ENCODE measurements at regions not wholly inside any gene's neighbourhood (a gene's known extent, or its start where the extent isn't known, plus 50 kb on each side); places are given as distances from the start of the nearest gene placed in this dataset.

GRCh38 chr1:172916116-172916515 lies 134.6 kb downstream of the TNFSF18 start:
- Histone ChIP-seq H3K4me3 (ENCODE audit: insufficient read depth, low read depth, low read length) (no peak overlapping the region), H3K9ac (ENCODE audit: low read depth, low read length) (no peak overlapping the region), H2BK15ac (ENCODE audit: low read depth, low read length) (peak overlapping the region; percentile 89; the same call in 2 of the 3 replicates), H3K9me1 (ENCODE audit: insufficient read depth, low read length) (peaks cover 15% of the 10 kb centered on the region), H3K23ac (ENCODE audit: low read depth, low read length) (peak overlapping the region; percentile 95; the same call in 1 of the 2 replicates), H2AK5ac (ENCODE audit: low read depth, low read length) (peak overlapping the region; percentile 95; the same call in 1 of the 2 replicates), H3K9me3 (ENCODE audit: control insufficient read depth, insufficient read depth, low read length) (peaks cover 7% of the 10 kb centered on the region), H4K5ac (ENCODE audit: low read depth, low read length) (peak overlapping the region; percentile 89; the same call in 1 of the 2 replicates), H3K4me1 (ENCODE audit: control insufficient read depth, insufficient read depth, low read length) (peaks cover 25% of the 10 kb centered on the region), H3K18ac (ENCODE audit: low read depth, low read length) (peak overlapping the region; percentile 94; the same call in 1 of the 2 replicates), H2BK120ac (ENCODE audit: low read depth, low read length) (peak overlapping the region; percentile 99), H2BK20ac (ENCODE audit: low read depth, low read length) (peak overlapping the region; percentile 100), H3K14ac (replicated peaks; ENCODE audit: low read depth, low read length) (peak overlapping the region; percentile 99), H3K27me3 (ENCODE audit: control insufficient read depth, insufficient read depth, low read length) (no peaks in the 10 kb centered on the region), H3K27ac (ENCODE audit: insufficient read depth, low read length) (peak overlapping the region; percentile 29), H3K4ac (ENCODE audit: low read depth, low read length) (peak overlapping the region; percentile 100; the same call in 1 of the 2 replicates), H4K91ac (ENCODE audit: insufficient read depth, low read depth, low read length) (peak overlapping the region; percentile 97), H4K8ac (ENCODE audit: low read depth in 2 of 2, low read length in 2 of 2) (peak overlapping the region; percentile 88 to 97), H3K4me2 (ENCODE audit: low read depth, low read length) (no peak overlapping the region), H3K79me1 (ENCODE audit: low read depth in 1 of 2, low read length in 2 of 2) (peaks cover 4 to 39% of the 10 kb centered on the region in 2 experiments; a peak in 3 of 4 replicates), H2BK5ac (ENCODE audit: low read depth, low read length, poor library complexity, severe bottlenecking) (peak overlapping the region; percentile 100), H3K56ac (ENCODE audit: extremely low read depth, insufficient read depth, low read length) (peak overlapping the region; percentile 83), H2AK9ac (replicated peaks; ENCODE audit: low read depth, low read length, poor library complexity) (no peak overlapping the region), H4K20me1 (ENCODE audit: insufficient read depth, low read length) (no peaks in the 10 kb centered on the region), H3K36me3 (ENCODE audit: control insufficient read depth, insufficient read depth, low read length) (no peaks in the 10 kb centered on the region), H2AFZ (replicated peaks; ENCODE audit: low read length, poor library complexity) (no peak overlapping the region)
- DNase-seq = peak; percentile 49
- CTCF ChIA-PET = interaction anchor here (0.6 kb wide), 1 partner anchor 112 kb away, joined by 3 read pairs; no protein-coding TSS in a partner anchor
- no TSS peak for BruUV-seq (replicated peaks)
- no peak for TF ChIP-seq NFE2L2 (IDR thresholded peaks at IDR 0.05; ENCODE audit: low read depth, low read length)
- TF ChIP-seq, protein P1, sequence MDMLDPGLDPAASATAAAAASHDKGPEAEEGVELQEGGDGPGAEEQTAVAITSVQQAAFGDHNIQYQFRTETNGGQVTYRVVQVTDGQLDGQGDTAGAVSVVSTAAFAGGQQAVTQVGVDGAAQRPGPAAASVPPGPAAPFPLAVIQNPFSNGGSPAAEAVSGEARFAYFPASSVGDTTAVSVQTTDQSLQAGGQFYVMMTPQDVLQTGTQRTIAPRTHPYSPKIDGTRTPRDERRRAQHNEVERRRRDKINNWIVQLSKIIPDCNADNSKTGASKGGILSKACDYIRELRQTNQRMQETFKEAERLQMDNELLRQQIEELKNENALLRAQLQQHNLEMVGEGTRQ (IDR thresholded peaks at IDR 0.05; ENCODE audit: low read depth, low read length) = no peak
- no peak for TF ChIP-seq MAZ (IDR thresholded peaks at IDR 0.05; ENCODE audit: borderline replicate concordance, low read depth, low read length)
- no peak for TF ChIP-seq MXI1 (IDR thresholded peaks at IDR 0.05; ENCODE audit: borderline replicate concordance, low read depth, low read length)
- TF ChIP-seq, protein P2, sequence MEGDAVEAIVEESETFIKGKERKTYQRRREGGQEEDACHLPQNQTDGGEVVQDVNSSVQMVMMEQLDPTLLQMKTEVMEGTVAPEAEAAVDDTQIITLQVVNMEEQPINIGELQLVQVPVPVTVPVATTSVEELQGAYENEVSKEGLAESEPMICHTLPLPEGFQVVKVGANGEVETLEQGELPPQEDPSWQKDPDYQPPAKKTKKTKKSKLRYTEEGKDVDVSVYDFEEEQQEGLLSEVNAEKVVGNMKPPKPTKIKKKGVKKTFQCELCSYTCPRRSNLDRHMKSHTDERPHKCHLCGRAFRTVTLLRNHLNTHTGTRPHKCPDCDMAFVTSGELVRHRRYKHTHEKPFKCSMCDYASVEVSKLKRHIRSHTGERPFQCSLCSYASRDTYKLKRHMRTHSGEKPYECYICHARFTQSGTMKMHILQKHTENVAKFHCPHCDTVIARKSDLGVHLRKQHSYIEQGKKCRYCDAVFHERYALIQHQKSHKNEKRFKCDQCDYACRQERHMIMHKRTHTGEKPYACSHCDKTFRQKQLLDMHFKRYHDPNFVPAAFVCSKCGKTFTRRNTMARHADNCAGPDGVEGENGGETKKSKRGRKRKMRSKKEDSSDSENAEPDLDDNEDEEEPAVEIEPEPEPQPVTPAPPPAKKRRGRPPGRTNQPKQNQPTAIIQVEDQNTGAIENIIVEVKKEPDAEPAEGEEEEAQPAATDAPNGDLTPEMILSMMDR (conservative IDR thresholded peaks at IDR 0.05; ENCODE audit: low read depth, low read length) = no peak
- TF ChIP-seq RFX5 (IDR thresholded peaks at IDR 0.05; ENCODE audit: low read depth, low read length) = no peak
- TF ChIP-seq SMC3 (IDR thresholded peaks at IDR 0.05; ENCODE audit: low read depth, low read length) = no peak
- TF ChIP-seq ELK1 (IDR thresholded peaks at IDR 0.05; ENCODE audit: borderline replicate concordance, low read depth, low read length) = no peak
- TF ChIP-seq RAD21 (IDR thresholded peaks at IDR 0.05; ENCODE audit: low read length) = no peak
- no peak for TF ChIP-seq BHLHE40 (IDR thresholded peaks at IDR 0.05; ENCODE audit: low read depth, low read length)
- no peak for TF ChIP-seq MAFK (IDR thresholded peaks at IDR 0.05; ENCODE audit: low read depth, low read length)
- POLR2A ChIA-PET (ENCODE audit: unreplicated experiment) = no interaction called here
- intact Hi-C loops (cut with micrococcal nuclease) (no loop called here), dilution Hi-C loops (cut with HindIII; ENCODE audit: low sequenced_read_pairs, unreplicated experiment) (no loop called here), in situ Hi-C loops (cut with MboI; ENCODE audit: low sequenced_read_pairs) (no loop called here)
- ATAC-seq (ENCODE audit: low read depth) = no peak
- no CpG with 5 or more reads among the region's 2 CpGs for WGBS, 2 experiments (ENCODE audit: extremely low coverage in 2 of 2, insufficient read length in 1 of 2)

Measured in IMR-90 (cell line).